SU-DHL-6 (cell line): ENCODE measurements at regions not wholly inside any gene's neighbourhood (a gene's known extent, or its start where the extent isn't known, plus 50 kb on each side); places are given as distances from the start of the nearest gene placed in this dataset.

ENCODE experiments used
- H2AFZ ChIP-seq: fragments of 200-600 bp; sonication (generic); 2 replicates; pipeline ENCODE4 v1.6.1; 2014; ENCODE audit warnings: low read depth, mild to moderate bottlenecking, moderate library complexity, mixed read lengths, antibody characterized with exemption, low read length; ENCODE audit not compliant: severe bottlenecking
- H3F3A ChIP-seq: fragments of 200-600 bp; shearing (Covaris generic); 2 replicates; pipeline ENCODE4 v1.6.0; 2016; ENCODE audit warnings: antibody characterized with exemption, mild to moderate bottlenecking; ENCODE audit not compliant: insufficient read depth
- H3K27ac ChIP-seq: fragments of 200-600 bp; sonication (generic); 2 replicates; pipeline ENCODE4 v1.5.1; 2016; ENCODE audit warnings: low read depth, mild to moderate bottlenecking, low read length, moderate library complexity, mixed read lengths
- H3K27me3 ChIP-seq: fragments of 200-600 bp; sonication (generic), shearing (Covaris generic); 2 replicates; pipeline ENCODE4 v1.6.0; 2014; ENCODE audit warnings: mild to moderate bottlenecking, low read length
- H3K36me3 ChIP-seq: fragments of 200-600 bp; sonication (generic); 2 replicates; pipeline ENCODE4 v1.6.1; 2014; ENCODE audit warnings: mild to moderate bottlenecking, low read length, mixed read lengths
- H3K4me2 ChIP-seq: fragments of 300-600, 200-600 bp; shearing (Covaris generic), sonication (generic); 2 replicates; pipeline ENCODE4 v1.6.0; 2014; ENCODE audit warnings: low read length, low read depth, mild to moderate bottlenecking; ENCODE audit not compliant: poor library complexity, severe bottlenecking
- H3K4me3 ChIP-seq: fragments of 200-600 bp; sonication (generic); 2 replicates; pipeline ENCODE4 v1.5.1; 2014; ENCODE audit warnings: antibody characterized with exemption, low read length, mild to moderate bottlenecking, mixed read lengths; ENCODE audit not compliant: insufficient read depth, poor library complexity, severe bottlenecking
- H3K79me2 ChIP-seq: fragments of 200-600 bp; sonication (generic); 2 replicates; pipeline ENCODE4 v1.6.1; 2014; ENCODE audit warnings: mild to moderate bottlenecking, low read length, moderate library complexity; ENCODE audit not compliant: insufficient read depth
- H3K9ac ChIP-seq: fragments of 200-600 bp; sonication (generic); 2 replicates; pipeline ENCODE4 v1.7.0; 2014; ENCODE audit warnings: mild to moderate bottlenecking, low read length
- H3K9me2 ChIP-seq: fragments of 200-600 bp; sonication (generic); replicated peaks from 2 replicates; pipeline ENCODE4 v1.6.1; 2014; ENCODE audit warnings: low read length; ENCODE audit not compliant: insufficient read depth
- H3K9me3 ChIP-seq: fragments of 200-600 bp; sonication (generic); 2 replicates; pipeline ENCODE4 v1.6.1; 2014; ENCODE audit warnings: low read length, mixed read lengths; ENCODE audit not compliant: insufficient read depth
- H4K20me1 ChIP-seq: fragments of 200-600 bp; sonication (generic); 2 replicates; pipeline ENCODE4 v1.6.1; 2014; ENCODE audit warnings: low read depth, mild to moderate bottlenecking, antibody characterized with exemption, low read length, moderate library complexity, mixed read lengths
- EZH2phosphoT487 ChIP-seq: fragments of 200-600 bp; sonication (generic), shearing (Covaris generic); conservative IDR thresholded peaks from 2 replicates; pipeline ENCODE4 v1.6.1; 2018; ENCODE audit warnings: mild to moderate bottlenecking, antibody characterized with exemption, low read length, moderate library complexity, mixed read lengths
- TF ChIP-seq, protein P1 (sequence below): fragments of 200-600 bp; sonication (generic); IDR thresholded peaks from one replicate; pipeline ENCODE4 v1.5.1; 2017; ENCODE audit warnings: antibody characterized with exemption, mild to moderate bottlenecking, low read length, moderate library complexity; ENCODE audit not compliant: insufficient read depth, poor library complexity, severe bottlenecking

DNA sequence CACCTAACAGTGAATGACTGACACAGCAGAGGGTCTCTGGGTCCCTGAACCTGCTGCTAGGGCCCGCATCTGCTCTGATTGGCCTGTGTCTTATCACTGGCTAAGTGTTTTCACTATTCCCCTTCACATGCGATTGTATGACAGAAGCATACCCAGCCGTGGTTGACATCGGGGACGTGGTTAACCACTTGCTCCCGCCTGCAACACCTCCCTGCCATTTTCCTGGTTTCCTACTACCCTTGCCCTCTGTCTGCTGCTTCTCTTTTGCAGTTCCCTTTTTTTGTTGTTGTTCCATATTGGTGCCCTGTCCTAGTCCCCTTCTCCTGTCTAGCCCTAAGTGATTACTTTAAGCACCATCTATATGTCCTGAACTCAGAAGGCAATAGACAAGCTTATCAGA is 177.0 kb downstream of the RGS9 start:
- Histone ChIP-seq H3K9ac (no peak overlapping the region), H3K9me2 (no peaks in the 10 kb centered on the region), H3K4me3 (no peak overlapping the region), H4K20me1 (no peaks in the 10 kb centered on the region), H3K27ac (no peak overlapping the region), H3K36me3 (no peaks in the 10 kb centered on the region), H2AFZ (no peak overlapping the region), H3K9me3 (no peaks in the 10 kb centered on the region), H3K27me3 (no peaks in the 10 kb centered on the region), H3K4me2 (no peak overlapping the region), H3F3A (no peaks in the 10 kb centered on the region), H3K79me2 (no peaks in the 10 kb centered on the region)
- TF ChIP-seq, protein P1, sequence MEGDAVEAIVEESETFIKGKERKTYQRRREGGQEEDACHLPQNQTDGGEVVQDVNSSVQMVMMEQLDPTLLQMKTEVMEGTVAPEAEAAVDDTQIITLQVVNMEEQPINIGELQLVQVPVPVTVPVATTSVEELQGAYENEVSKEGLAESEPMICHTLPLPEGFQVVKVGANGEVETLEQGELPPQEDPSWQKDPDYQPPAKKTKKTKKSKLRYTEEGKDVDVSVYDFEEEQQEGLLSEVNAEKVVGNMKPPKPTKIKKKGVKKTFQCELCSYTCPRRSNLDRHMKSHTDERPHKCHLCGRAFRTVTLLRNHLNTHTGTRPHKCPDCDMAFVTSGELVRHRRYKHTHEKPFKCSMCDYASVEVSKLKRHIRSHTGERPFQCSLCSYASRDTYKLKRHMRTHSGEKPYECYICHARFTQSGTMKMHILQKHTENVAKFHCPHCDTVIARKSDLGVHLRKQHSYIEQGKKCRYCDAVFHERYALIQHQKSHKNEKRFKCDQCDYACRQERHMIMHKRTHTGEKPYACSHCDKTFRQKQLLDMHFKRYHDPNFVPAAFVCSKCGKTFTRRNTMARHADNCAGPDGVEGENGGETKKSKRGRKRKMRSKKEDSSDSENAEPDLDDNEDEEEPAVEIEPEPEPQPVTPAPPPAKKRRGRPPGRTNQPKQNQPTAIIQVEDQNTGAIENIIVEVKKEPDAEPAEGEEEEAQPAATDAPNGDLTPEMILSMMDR: no peak

DNA sequence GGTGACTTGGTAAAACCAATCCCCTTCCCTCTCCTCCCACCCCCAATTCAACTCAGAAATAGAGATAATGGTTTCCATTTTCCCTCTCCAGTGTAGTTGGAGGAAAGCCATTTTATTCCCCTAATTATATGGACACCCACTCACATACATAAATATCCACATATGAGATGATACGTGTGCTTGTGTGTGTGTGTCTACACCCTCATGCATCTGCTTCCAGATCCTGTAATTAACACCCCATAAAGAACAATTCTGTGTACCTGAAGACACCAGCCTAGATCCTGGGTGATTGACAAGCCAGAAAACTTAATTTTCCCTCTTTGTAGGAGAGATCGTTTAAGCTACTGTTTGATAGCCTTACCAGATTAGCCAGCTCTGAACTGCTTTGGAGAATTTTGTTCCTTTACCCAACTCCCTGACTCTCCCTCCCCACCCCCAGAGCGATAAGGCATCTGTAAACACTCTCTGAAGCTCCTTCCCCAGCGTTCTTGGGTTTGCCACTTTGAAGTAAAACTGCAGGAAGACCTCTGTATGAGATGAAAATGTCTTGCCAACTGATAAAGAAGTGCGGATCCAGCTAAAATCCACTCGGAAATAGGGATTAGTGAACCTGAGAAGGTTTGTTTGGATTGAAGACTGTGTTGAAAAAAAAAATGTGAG is 175.7 kb downstream of the RGS9 start:
- no peak overlapping the region for H2AFZ ChIP-seq
- no peak overlapping the region for H3K27ac ChIP-seq
- no peaks in the 10 kb centered on the region for H3K27me3 ChIP-seq
- H3K9me3 ChIP-seq: no peaks in the 10 kb centered on the region
- H3K36me3 ChIP-seq: no peaks in the 10 kb centered on the region
- no peaks in the 10 kb centered on the region for H3K79me2 ChIP-seq
- no peak overlapping the region for H3K4me3 ChIP-seq
- TF ChIP-seq EZH2phosphoT487: no peak
- TF ChIP-seq, protein P1: no peak
- no peak overlapping the region for H3K4me2 ChIP-seq
- H3F3A ChIP-seq: no peaks in the 10 kb centered on the region
- no peaks in the 10 kb centered on the region for H4K20me1 ChIP-seq
- no peak overlapping the region for H3K9ac ChIP-seq
- H3K9me2 ChIP-seq: no peaks in the 10 kb centered on the region

DNA sequence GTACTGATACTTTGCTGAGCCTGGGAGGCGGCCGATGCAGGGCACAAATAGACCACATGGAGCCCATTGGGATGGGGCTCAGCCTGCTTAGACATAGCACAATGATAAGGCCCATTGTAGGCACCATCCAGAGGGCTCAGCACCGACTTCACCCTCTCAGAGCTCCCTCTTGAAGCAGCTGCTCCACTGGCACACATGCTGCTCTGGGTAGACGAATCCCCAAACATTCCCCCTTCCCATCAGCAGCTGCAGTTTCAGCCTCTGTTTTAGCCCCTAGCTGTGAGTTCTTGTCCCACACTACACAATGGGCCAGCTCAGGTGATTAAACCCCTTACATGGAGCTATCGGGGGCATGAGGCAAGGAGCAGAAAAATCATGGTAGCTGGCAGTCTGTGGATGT is 174.1 kb downstream of the RGS9 start:
- Histone ChIP-seq H3K9me3 (no peaks in the 10 kb centered on the region), H3K36me3 (no peaks in the 10 kb centered on the region), H3K79me2 (no peaks in the 10 kb centered on the region), H3K27ac (no peak overlapping the region), H3F3A (no peaks in the 10 kb centered on the region), H3K9me2 (no peaks in the 10 kb centered on the region), H3K4me3 (no peak overlapping the region), H3K27me3 (no peaks in the 10 kb centered on the region), H2AFZ (no peak overlapping the region), H3K4me2 (no peak overlapping the region), H3K9ac (no peak overlapping the region), H4K20me1 (no peaks in the 10 kb centered on the region)
- no peak for TF ChIP-seq EZH2phosphoT487

DNA sequence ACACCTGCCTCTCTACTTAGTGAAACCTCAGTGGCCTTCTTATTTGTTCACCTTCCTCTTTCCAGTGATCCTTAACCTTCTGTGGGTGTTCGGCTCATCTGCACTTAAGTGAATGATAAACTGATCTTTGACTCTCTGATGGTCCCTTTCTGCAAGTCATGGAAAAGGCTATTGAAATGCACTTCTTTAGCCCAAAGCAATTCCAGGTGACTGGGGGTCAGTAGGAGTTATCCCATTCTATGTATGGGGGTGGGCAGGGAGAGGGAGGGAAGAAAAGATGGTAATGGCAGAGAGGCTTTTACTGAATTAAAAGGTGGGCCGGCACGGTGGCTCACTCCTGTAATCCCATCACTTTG is 170.8 kb downstream of the RGS9 start:
- no peak overlapping the region for H3K27ac ChIP-seq
- no peak overlapping the region for H3K4me3 ChIP-seq
- H3K9me2 ChIP-seq: no peaks in the 10 kb centered on the region
- no peak overlapping the region for H3K9ac ChIP-seq
- no peaks in the 10 kb centered on the region for H3K9me3 ChIP-seq
- H2AFZ ChIP-seq: no peak overlapping the region
- no peaks in the 10 kb centered on the region for H3K79me2 ChIP-seq
- no peak overlapping the region for H3K4me2 ChIP-seq
- H3K27me3 ChIP-seq: no peaks in the 10 kb centered on the region
- no peaks in the 10 kb centered on the region for H4K20me1 ChIP-seq
- H3K36me3 ChIP-seq: no peaks in the 10 kb centered on the region
- H3F3A ChIP-seq: no peaks in the 10 kb centered on the region
- TF ChIP-seq EZH2phosphoT487: no peak
